SK-N-SH (cell line): ENCODE measurements at regions not wholly inside any gene's neighbourhood (a gene's known extent, or its start where the extent isn't known, plus 50 kb on each side); places are given as distances from the start of the nearest gene placed in this dataset.

Experiments
- CTCF ChIP-seq: fragments of 200-600 bp; sonication (generic); IDR thresholded peaks from 2 replicates; pipeline ENCODE4 v1.6.1; 2017; ENCODE audit warnings: antibody characterized with exemption, mild to moderate bottlenecking, moderate library complexity
- EP300 ChIP-seq, 2 experiments: IDR thresholded peaks; 2 replicates each; pipeline versions ENCODE4 v1.4.0 to v1.6.1; 2012; ENCODE audit warnings: borderline replicate concordance in 1 of 2, low read depth in 1 of 2, low read length in 1 of 2
- EZH2phosphoT487 ChIP-seq: fragments of 200-600 bp; sonication (generic); IDR thresholded peaks from 2 replicates; pipeline ENCODE4 v1.6.1; 2017; ENCODE audit warnings: low read depth, mixed run types, mild to moderate bottlenecking, antibody characterized with exemption, moderate library complexity, borderline replicate concordance
- FOSL2 ChIP-seq: IDR thresholded peaks from 2 replicates; pipeline ENCODE4 v1.4.0; 2012; ENCODE audit warnings: low read depth, mild to moderate bottlenecking, moderate library complexity, borderline replicate concordance
- FOXM1 ChIP-seq: IDR thresholded peaks from 2 replicates; pipeline ENCODE4 v1.4.0; 2012; ENCODE audit warnings: low read depth, mild to moderate bottlenecking
- GABPA ChIP-seq: IDR thresholded peaks from 2 replicates; pipeline ENCODE4 v1.4.0; 2012; ENCODE audit warnings: low read depth, mild to moderate bottlenecking
- JUND ChIP-seq: IDR thresholded peaks from 2 replicates; pipeline ENCODE4 v1.4.0; 2012
- MAX ChIP-seq: IDR thresholded peaks from 2 replicates; pipeline ENCODE4 v1.4.0; 2012; ENCODE audit warnings: low read depth
- POLR2AphosphoS5 ChIP-seq: IDR thresholded peaks from 2 replicates; pipeline ENCODE4 v1.6.1; 2012; ENCODE audit warnings: low read depth, low read length
- RAD21 ChIP-seq: IDR thresholded peaks from 2 replicates; pipeline ENCODE4 v1.6.1; 2012; ENCODE audit warnings: mild to moderate bottlenecking, low read length
- RXRA ChIP-seq: IDR thresholded peaks from 2 replicates; pipeline ENCODE4 v1.4.0; 2012; ENCODE audit warnings: low read depth, mild to moderate bottlenecking, borderline replicate concordance
- SIN3A ChIP-seq: IDR thresholded peaks from 2 replicates; pipeline ENCODE4 v1.6.1; 2012; ENCODE audit warnings: low read depth, mild to moderate bottlenecking, low read length, moderate library complexity, borderline replicate concordance
- TAF1 ChIP-seq: IDR thresholded peaks from 2 replicates; pipeline ENCODE4 v1.6.1; 2012; ENCODE audit warnings: low read depth, mild to moderate bottlenecking, low read length, moderate library complexity, borderline replicate concordance
- USF1 ChIP-seq: IDR thresholded peaks from 2 replicates; pipeline ENCODE4 v1.4.0; 2012; ENCODE audit warnings: low read depth, borderline replicate concordance

- no peak for TF ChIP-seq RAD21
- TF ChIP-seq FOSL2 = no peak
- TF ChIP-seq CTCF = no peak
- TF ChIP-seq SIN3A = no peak
- TF ChIP-seq MAX = no peak
- no peak for TF ChIP-seq EZH2phosphoT487
- TF ChIP-seq POLR2AphosphoS5 = no peak
- TF ChIP-seq EP300 (IDR thresholded peaks at IDR 0.05; ENCODE audit: borderline replicate concordance in 1 of 2, low read depth in 1 of 2, low read length in 1 of 2) = no peak
- TF ChIP-seq RXRA = no peak
- no peak for TF ChIP-seq FOXM1
- TF ChIP-seq TAF1 = no peak
- no peak for TF ChIP-seq GABPA
- TF ChIP-seq JUND = no peak
- no peak for TF ChIP-seq USF1
These were observed 158.1 kb downstream of the SLC24A2 start for GRCh38 chr9:19630760-19631159.
